ENCODE measurements at regions not wholly inside any gene's neighbourhood (a gene's known extent, or its start where the extent isn't known, plus 50 kb on each side); places are given as distances from the start of the nearest gene placed in this dataset.

GRCh38 chr4:19809989-19810388 is 441.7 kb upstream of the SLIT2 start:
- Histone ChIP-seq H4K20me1 (ENCODE audit: control insufficient read depth, insufficient read depth, insufficient read length) (no peaks in the 10 kb centered on the region), H3K23ac (ENCODE audit: insufficient read length, low read depth, low read length) (no peak overlapping the region), H3K23me2 (ENCODE audit: insufficient read length, low read depth, low read length, poor library complexity, severe bottlenecking) (no peaks in the 10 kb centered on the region), H2AFZ (ENCODE audit: low read length) (no peak overlapping the region), H2BK12ac (ENCODE audit: insufficient read length, low read depth, low read length) (no peak overlapping the region), H3K18ac (ENCODE audit: insufficient read length, low read depth, low read length) (no peak overlapping the region), H2BK15ac (ENCODE audit: low read depth, low read length) (no peak overlapping the region), H4K8ac (replicated peaks; ENCODE audit: insufficient read length, low read depth, low read length) (no peak overlapping the region), H2BK120ac (ENCODE audit: low read depth, low read length, poor library complexity, severe bottlenecking) (no peak overlapping the region), H3K27me3 (ENCODE audit: insufficient read depth, low read length) (no peaks in the 10 kb centered on the region), H3K4ac (ENCODE audit: low read depth, low read length) (no peak overlapping the region), H2BK5ac (ENCODE audit: insufficient read length, low read length) (no peak overlapping the region), H3K79me1 (ENCODE audit: insufficient read depth, low read depth, low read length, poor library complexity, severe bottlenecking) (no peaks in the 10 kb centered on the region), H3K9ac (ENCODE audit: extremely low read depth, insufficient read length, low read length) (no peak overlapping the region), H3K14ac (ENCODE audit: insufficient read depth, low read length) (no peak overlapping the region), H3K27ac (ENCODE audit: insufficient read length, low read depth, low read length) (no peak overlapping the region), H3K79me2 (ENCODE audit: insufficient read depth, low read length) (no peaks in the 10 kb centered on the region), H4K5ac (ENCODE audit: insufficient read length, low read depth, low read length) (no peak overlapping the region), H4K91ac (ENCODE audit: insufficient read length, low read depth, low read length) (no peak overlapping the region), H3K9me3 (ENCODE audit: control insufficient read depth, low read depth, low read length) (no peaks in the 10 kb centered on the region), H3K56ac (ENCODE audit: insufficient read length, low read depth, low read length) (no peak overlapping the region), H2BK20ac (ENCODE audit: low read depth, low read length, poor library complexity, severe bottlenecking) (no peak overlapping the region), H3K4me1 (ENCODE audit: insufficient read depth, low read length) (no peaks in the 10 kb centered on the region), H3K4me2 (ENCODE audit: insufficient read depth, insufficient read length, low read length) (no peak overlapping the region), H2AK5ac (ENCODE audit: insufficient read length, low read length) (no peak overlapping the region), H3T11ph (ENCODE audit: low read length) (no peak overlapping the region)
- no peaks in the 10 kb centered on the region; the same call in 1 of the 2 replicates for H3K27me3 Mint-ChIP-seq (ENCODE audit: low read depth)
- H3K27ac Mint-ChIP-seq: no peak overlapping the region
- H3K36me3 Mint-ChIP-seq (ENCODE audit: insufficient read depth in 1 of 3, low read depth in 3 of 3): no peaks in the 10 kb centered on the region
- no CpG with 5 or more reads among the region's 1 CpG for WGBS (ENCODE audit: extremely low coverage, insufficient read length, low lambda C conversion rate)
- TF ChIP-seq CTCF (conservative IDR thresholded peaks at IDR 0.05): no peak
- H3K9me3 Mint-ChIP-seq: no peaks in the 10 kb centered on the region
- DNase-seq: no peak
- H3K4me1 Mint-ChIP-seq: no peaks in the 10 kb centered on the region
- no peak overlapping the region for H3K4me3 Mint-ChIP-seq
